Mesenchymal stem cell (in vitro differentiated cells and primary cell): ENCODE measurements at regions not wholly inside any gene's neighbourhood (a gene's known extent, or its start where the extent isn't known, plus 50 kb on each side); places are given as distances from the start of the nearest gene placed in this dataset.

Experiments used
- DNase-seq: peaks from one replicate; pipeline ENCODE4 v3.0.0-alpha.2; 2013
- H2AFZ ChIP-seq: one replicate; pipeline ENCODE4 v1.6.1; 2013; ENCODE audit warnings: low read depth, mild to moderate bottlenecking, control low read depth, inconsistent platforms, low read length, moderate library complexity
- H2AK5ac ChIP-seq: 2 replicates; pipeline ENCODE4 v1.6.1; 2013; ENCODE audit warnings: low read length, moderate library complexity, mild to moderate bottlenecking, inconsistent platforms; ENCODE audit not compliant: severe bottlenecking
- H2BK120ac ChIP-seq: one replicate; pipeline ENCODE4 v1.6.1; 2013; ENCODE audit warnings: low read depth, mild to moderate bottlenecking, inconsistent platforms, low read length, moderate library complexity
- H2BK12ac ChIP-seq, 2 experiments: one replicate each; pipeline ENCODE4 v1.6.1; 2013; ENCODE audit warnings: inconsistent platforms in 2 of 2, low read length in 2 of 2, mild to moderate bottlenecking in 2 of 2, moderate library complexity in 2 of 2, control low read depth in 1 of 2
- H2BK15ac ChIP-seq: one replicate; pipeline ENCODE4 v1.6.1; 2013; ENCODE audit warnings: mild to moderate bottlenecking, low read depth, inconsistent platforms; ENCODE audit not compliant: poor library complexity, severe bottlenecking
- H2BK5ac ChIP-seq: 2 replicates; pipeline ENCODE4 v1.6.1; 2013; ENCODE audit warnings: low read depth, mild to moderate bottlenecking, low read length, control low read depth, inconsistent platforms; ENCODE audit not compliant: poor library complexity, severe bottlenecking
- H3K14ac ChIP-seq, 2 experiments: one replicate each; pipeline ENCODE4 v1.6.1; 2013; ENCODE audit warnings: inconsistent platforms in 2 of 2, low read length in 2 of 2, control low read depth in 1 of 2, mild to moderate bottlenecking in 1 of 2, moderate library complexity in 1 of 2
- H3K18ac ChIP-seq, 2 experiments: one replicate each; pipeline ENCODE4 v1.6.1; 2013; ENCODE audit warnings: inconsistent platforms in 2 of 2, low read length in 2 of 2, control low read depth in 1 of 2, low read depth in 1 of 2, mild to moderate bottlenecking in 1 of 2
- H3K23ac ChIP-seq, 2 experiments: one replicate each; pipeline ENCODE4 v1.6.1; 2013; ENCODE audit warnings: inconsistent platforms in 2 of 2, low read length in 2 of 2, mild to moderate bottlenecking in 2 of 2, moderate library complexity in 2 of 2, control low read depth in 1 of 2
- H3K27ac ChIP-seq: 2 replicates; pipeline ENCODE4 v1.5.1; 2013; ENCODE audit warnings: mild to moderate bottlenecking, moderate library complexity, low read length, control low read depth, inconsistent platforms; ENCODE audit not compliant: poor library complexity, severe bottlenecking
- H3K27me3 ChIP-seq, 2 experiments: 2 replicates each; pipeline versions ENCODE4 v1.6.1 to v1.7.0; 2013; ENCODE audit warnings: low read length in 2 of 2, mild to moderate bottlenecking in 2 of 2, moderate library complexity in 2 of 2, control low read depth in 1 of 2, inconsistent platforms in 1 of 2; ENCODE audit not compliant: control insufficient read depth in 1 of 2, insufficient read depth in 1 of 2
- H3K36me3 ChIP-seq, 2 experiments: 2 replicates each; pipeline versions ENCODE4 v1.6.1 to v1.7.0; 2013; ENCODE audit warnings: low read length in 2 of 2, control low read depth in 1 of 2, inconsistent platforms in 1 of 2, low read depth in 1 of 2, mild to moderate bottlenecking in 1 of 2; ENCODE audit not compliant: insufficient read depth in 2 of 2, control insufficient read depth in 1 of 2
- H3K4ac ChIP-seq, 2 experiments: one replicate each; pipeline ENCODE4 v1.6.1; 2013; ENCODE audit warnings: inconsistent platforms in 2 of 2, low read length in 2 of 2, mild to moderate bottlenecking in 2 of 2, moderate library complexity in 2 of 2, control low read depth in 1 of 2, low read depth in 1 of 2
- H3K4me1 ChIP-seq: 2 replicates; pipeline ENCODE4 v1.6.1; 2013; ENCODE audit warnings: low read depth, low read length, control low read depth; ENCODE audit not compliant: control insufficient read depth, insufficient read depth
- H3K4me2 ChIP-seq: 2 replicates; pipeline ENCODE4 v1.6.1; 2013; ENCODE audit warnings: low read length, mild to moderate bottlenecking, inconsistent platforms; ENCODE audit not compliant: poor library complexity, severe bottlenecking
- H3K4me3 ChIP-seq, 2 experiments: 2 replicates each; pipeline versions ENCODE4 v1.5.1 to v1.7.0; 2013; ENCODE audit warnings: low read length in 2 of 2, mild to moderate bottlenecking in 2 of 2, control low read depth in 1 of 2, low read depth in 1 of 2; ENCODE audit not compliant: insufficient read depth in 1 of 2
- H3K79me1 ChIP-seq: replicated peaks from 2 replicates; pipeline ENCODE4 v1.6.1; 2013; ENCODE audit warnings: mild to moderate bottlenecking, control low read depth, low read length, inconsistent platforms; ENCODE audit not compliant: poor library complexity, severe bottlenecking
- H3K9ac ChIP-seq: 2 replicates; pipeline ENCODE4 v1.7.0; 2013; ENCODE audit warnings: mild to moderate bottlenecking, low read length, moderate library complexity
- H3K9me3 ChIP-seq: 2 replicates; pipeline ENCODE4 v1.7.0; 2013; ENCODE audit warnings: mild to moderate bottlenecking, low read length; ENCODE audit not compliant: control insufficient read depth
- H4K8ac ChIP-seq: one replicate; pipeline ENCODE4 v1.6.1; 2013; ENCODE audit warnings: inconsistent platforms, mild to moderate bottlenecking, low read length, moderate library complexity
- H4K91ac ChIP-seq: one replicate; pipeline ENCODE4 v1.6.1; 2013; ENCODE audit warnings: mild to moderate bottlenecking, low read length, inconsistent platforms
- WGBS: methylation state at CpG from one replicate; pipeline ENCODE4 v1.1.7; 2013; ENCODE audit warnings: mixed read lengths; 5-methylcytosine and 5-hydroxymethylcytosine counted together

- H3K14ac ChIP-seq: no peak overlapping the region
- peak; percentile 82 for DNase-seq
- no peaks in the 10 kb centered on the region for H3K9me3 ChIP-seq
- no peak overlapping the region for H4K8ac ChIP-seq
- H3K36me3 ChIP-seq: no peaks in the 10 kb centered on the region
- H4K91ac ChIP-seq: no peak overlapping the region
- peaks cover 18% of the 10 kb centered on the region for H3K4me1 ChIP-seq
- H2BK5ac ChIP-seq: no peak overlapping the region
- no peak overlapping the region for H3K4ac ChIP-seq
- H2AK5ac ChIP-seq: no peak overlapping the region
- no peaks in the 10 kb centered on the region for H3K79me1 ChIP-seq
- peak overlapping the region; percentile 74 for H3K9ac ChIP-seq
- H2BK120ac ChIP-seq: no peak overlapping the region
- no peak overlapping the region for H3K4me3 ChIP-seq
- no peak overlapping the region for H2AFZ ChIP-seq
- H2BK12ac ChIP-seq: no peak overlapping the region
- no peak overlapping the region for H3K23ac ChIP-seq
- H3K27me3 ChIP-seq: no peaks in the 10 kb centered on the region
- H3K27ac ChIP-seq: peak overlapping the region; percentile 59
- 56% methylated on average over 9 of the region's 9 CpGs for WGBS
- H3K18ac ChIP-seq: peak overlapping the region in 1 of 2 experiments; percentile 52
- H3K4me2 ChIP-seq: no peak overlapping the region
- H2BK15ac ChIP-seq: no peak overlapping the region
Observed at GRCh38 chr10:31745612-31746376, 182.8 kb downstream of the ARHGAP12 start.

GRCh38 chr10:31744025-31744424 is 184.6 kb downstream of the ARHGAP12 start:
- Histone ChIP-seq H2BK15ac (no peak overlapping the region), H3K4me1 (peaks cover 10% of the 10 kb centered on the region), H2BK5ac (no peak overlapping the region), H3K9ac (no peak overlapping the region), H3K14ac (no peak overlapping the region), H2BK120ac (no peak overlapping the region), H3K4me2 (no peak overlapping the region), H2BK12ac (no peak overlapping the region), H2AK5ac (no peak overlapping the region), H4K8ac (no peak overlapping the region), H4K91ac (no peak overlapping the region), H2AFZ (no peak overlapping the region), H3K4ac (no peak overlapping the region), H3K36me3 (no peaks in the 10 kb centered on the region), H3K27ac (no peak overlapping the region), H3K23ac (no peak overlapping the region), H3K18ac (no peak overlapping the region), H3K79me1 (no peaks in the 10 kb centered on the region), H3K9me3 (no peaks in the 10 kb centered on the region), H3K4me3 (no peak overlapping the region), H3K27me3 (no peaks in the 10 kb centered on the region)
- no CpG with 5 or more reads among the region's 1 CpG for WGBS
- DNase-seq: no peak

GRCh38 chr10:31742255-31742654 is 186.4 kb downstream of the ARHGAP12 start:
- no peaks in the 10 kb centered on the region for H3K27me3 ChIP-seq
- H2AK5ac ChIP-seq: no peak overlapping the region
- no peak overlapping the region for H3K23ac ChIP-seq
- no peaks in the 10 kb centered on the region for H3K9me3 ChIP-seq
- H2BK120ac ChIP-seq: no peak overlapping the region
- H3K9ac ChIP-seq: no peak overlapping the region
- no peak overlapping the region for H2BK12ac ChIP-seq
- H2AFZ ChIP-seq: no peak overlapping the region
- no peak overlapping the region for H3K27ac ChIP-seq
- H3K14ac ChIP-seq: no peak overlapping the region
- H4K8ac ChIP-seq: no peak overlapping the region
- H3K4me1 ChIP-seq: peaks cover 10% of the 10 kb centered on the region
- DNase-seq: no peak
- no peaks in the 10 kb centered on the region for H3K79me1 ChIP-seq
- no peak overlapping the region for H2BK5ac ChIP-seq
- H3K18ac ChIP-seq: no peak overlapping the region
- H3K36me3 ChIP-seq: no peaks in the 10 kb centered on the region
- no peak overlapping the region for H3K4ac ChIP-seq
- H3K4me2 ChIP-seq: no peak overlapping the region
- H4K91ac ChIP-seq: no peak overlapping the region
- 97% methylated on average over 1 of the region's 1 CpG for WGBS
- no peak overlapping the region for H3K4me3 ChIP-seq
- no peak overlapping the region for H2BK15ac ChIP-seq

GRCh38 chr10:31741473-31741872 is 187.2 kb downstream of the ARHGAP12 start:
- H3K27ac ChIP-seq: no peak overlapping the region
- no peaks in the 10 kb centered on the region for H3K27me3 ChIP-seq
- H2BK5ac ChIP-seq: no peak overlapping the region
- H3K4me1 ChIP-seq: peaks cover 10% of the 10 kb centered on the region
- H3K23ac ChIP-seq: no peak overlapping the region
- H3K4me3 ChIP-seq: no peak overlapping the region
- H4K91ac ChIP-seq: no peak overlapping the region
- peak overlapping the region; percentile 72 for H3K9ac ChIP-seq
- no peak overlapping the region for H2AFZ ChIP-seq
- no peak overlapping the region for H2BK12ac ChIP-seq
- no peak overlapping the region for H4K8ac ChIP-seq
- no peak overlapping the region for H3K18ac ChIP-seq
- no peak overlapping the region for H3K4me2 ChIP-seq
- H3K9me3 ChIP-seq: peaks cover 5% of the 10 kb centered on the region
- H2BK120ac ChIP-seq: no peak overlapping the region
- no peak overlapping the region for H2AK5ac ChIP-seq
- no peak for DNase-seq
- no peaks in the 10 kb centered on the region for H3K79me1 ChIP-seq
- H3K4ac ChIP-seq: no peak overlapping the region
- H3K36me3 ChIP-seq: no peaks in the 10 kb centered on the region
- no peak overlapping the region for H3K14ac ChIP-seq
- H2BK15ac ChIP-seq: no peak overlapping the region
